HG03460 (cell line): ENCODE measurements at regions not wholly inside any gene's neighbourhood (a gene's known extent, or its start where the extent isn't known, plus 50 kb on each side); places are given as distances from the start of the nearest gene placed in this dataset.
A peak's percentile ranks its signal among the peaks of the same experiment; 100 is the strongest.
"Not testable (repeated sequence)": the region's sequence is repeated elsewhere in the genome, so short reads cannot be mapped to it uniquely, and the experiment has no call there.

ENCODE experiments used
- ATAC-seq: cut with Tn5 transposase; IDR thresholded peaks from one replicate; pipeline ENCODE4 v1.9.1; 2021; ENCODE audit not compliant: unreplicated experiment

DNA sequence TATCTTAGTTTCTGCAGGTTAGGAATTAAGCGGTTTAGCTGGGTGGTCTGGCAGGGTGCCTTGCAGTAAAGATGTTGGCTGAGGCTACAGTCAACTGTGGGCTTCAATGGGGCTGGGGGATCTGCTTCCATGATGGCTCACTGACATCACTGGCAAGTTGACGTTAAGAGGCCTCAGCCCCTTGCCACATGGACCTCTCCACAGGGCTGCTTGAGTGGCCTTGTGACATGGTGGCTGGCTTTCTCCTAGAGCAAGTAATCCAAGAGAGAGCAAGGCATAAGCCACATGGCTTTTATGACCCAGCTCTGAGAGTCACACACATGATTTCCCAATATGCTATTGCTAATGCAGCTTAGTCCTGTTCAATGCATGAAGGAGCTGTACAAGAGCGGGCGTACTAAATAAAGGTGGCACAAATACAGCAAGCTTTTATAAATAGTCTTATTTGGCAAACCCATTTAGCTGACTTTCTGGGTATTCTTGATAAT is 109.1 kb downstream of the SEPTIN7 start:
- ATAC-seq: no peak

DNA sequence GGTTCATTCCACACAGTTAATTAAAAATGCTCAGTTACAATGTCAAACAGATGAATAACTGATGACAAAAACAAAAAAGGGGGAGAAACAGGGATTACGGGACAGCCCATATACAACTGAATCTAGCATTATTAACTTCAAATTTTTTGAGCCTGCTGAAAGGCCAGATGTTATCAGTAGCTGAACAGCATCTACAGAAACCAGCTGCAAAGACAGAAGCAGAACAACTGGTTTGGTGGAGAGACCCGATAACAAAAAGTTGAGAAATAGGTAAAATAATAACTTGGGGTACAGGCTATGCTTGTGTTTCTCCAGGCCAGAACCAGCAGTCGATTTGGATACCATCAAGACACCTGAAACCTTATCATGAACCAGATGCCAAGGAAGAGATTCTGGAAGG is 109.8 kb downstream of the SEPTIN7 start:
- ATAC-seq: not testable (repeated sequence)

DNA sequence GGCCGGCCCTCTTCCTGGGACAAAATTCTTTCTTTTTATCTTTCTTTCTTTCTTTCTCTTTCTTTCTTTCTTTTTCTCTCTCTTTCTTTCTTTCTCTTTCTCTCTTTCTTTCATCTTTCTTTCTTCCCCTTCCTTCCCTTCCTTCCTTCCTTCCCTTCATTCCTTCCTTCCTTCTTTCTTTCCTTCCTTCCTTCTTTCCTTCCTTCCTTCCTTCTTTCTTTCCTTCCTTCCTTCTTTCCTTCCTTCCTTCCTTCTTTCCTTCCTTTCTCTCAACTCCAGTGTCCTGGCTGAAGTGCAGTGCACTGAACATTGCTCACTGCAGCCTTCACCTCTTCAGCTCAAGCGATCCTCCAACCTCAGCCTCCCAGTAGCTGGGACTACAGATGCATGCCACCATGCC is 112.5 kb downstream of the SEPTIN7 start:
- not testable (repeated sequence) for ATAC-seq

- ATAC-seq: not testable (repeated sequence)
These were observed 113.4 kb downstream of the SEPTIN7 start for GRCh38 chr7:35914214-35914613.

- not testable (repeated sequence) for ATAC-seq
These were observed 114.5 kb downstream of the SEPTIN7 start for GRCh38 chr7:35915247-35915955.

GRCh38 chr7:35918217-35918616 is 117.4 kb downstream of the SEPTIN7 start:
- ATAC-seq: not testable (repeated sequence)

DNA sequence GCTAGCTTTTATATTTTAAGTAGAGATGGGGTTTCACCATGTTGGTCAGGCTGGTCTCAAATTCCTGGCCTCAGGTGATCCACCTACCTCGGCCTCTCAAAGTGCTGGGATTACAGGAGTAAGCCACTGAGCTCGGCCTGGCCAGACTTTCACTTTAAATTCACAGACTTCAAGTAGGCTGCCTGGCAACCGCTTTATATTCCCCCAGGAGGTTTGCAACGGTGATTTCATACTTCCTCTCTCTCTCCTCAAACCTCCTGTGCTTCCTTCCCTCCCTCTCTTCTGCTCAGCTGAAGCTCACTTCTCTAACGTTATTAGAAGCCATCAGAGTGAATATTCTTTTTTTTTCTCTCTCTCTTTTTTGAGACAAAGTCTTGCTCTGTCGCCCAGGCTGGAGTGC is 118.8 kb downstream of the SEPTIN7 start:
- ATAC-seq: peak; percentile 66

DNA sequence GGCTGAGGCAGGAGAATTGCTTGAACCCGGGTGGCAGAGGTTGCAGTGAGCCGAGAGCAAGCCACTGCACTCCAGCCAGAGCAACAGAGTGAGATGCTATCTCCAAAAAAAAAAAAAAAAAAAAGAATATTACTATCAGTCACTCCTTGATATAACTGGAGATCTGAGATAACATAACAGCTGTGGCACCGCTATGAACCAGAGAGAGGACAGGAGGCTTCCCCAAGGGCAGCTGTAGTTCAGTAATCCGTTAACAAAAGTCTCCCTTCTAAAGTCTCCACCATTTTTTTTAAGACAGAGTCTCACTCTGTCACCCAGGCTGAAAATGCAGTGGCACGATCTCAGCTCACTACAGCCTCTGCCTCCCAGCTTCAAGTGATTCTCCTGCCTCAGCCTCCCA is 120.5 kb downstream of the SEPTIN7 start:
- ATAC-seq: not testable (repeated sequence)

- not testable (repeated sequence) for ATAC-seq
These were observed 123.8 kb downstream of the SEPTIN7 start for GRCh38 chr7:35924668-35925067.

DNA sequence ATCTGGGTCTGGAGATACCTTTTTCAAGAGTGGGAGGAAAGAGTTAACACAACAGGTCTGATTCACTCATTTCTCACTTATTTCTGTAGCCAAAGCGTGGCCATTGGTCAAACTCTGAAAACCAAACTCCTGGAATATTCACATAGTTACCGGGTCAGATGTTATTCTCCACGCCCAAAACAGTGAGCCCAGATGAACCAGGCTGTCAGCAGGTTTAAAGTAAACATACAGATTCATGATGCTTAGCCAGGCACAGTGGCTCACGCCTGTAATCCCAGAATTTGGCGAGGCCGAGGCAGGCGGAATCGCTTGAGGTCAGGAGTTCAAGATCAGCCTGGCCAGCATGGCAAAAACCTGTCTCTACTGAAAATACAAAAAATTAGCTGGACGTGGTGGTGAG is 126.1 kb downstream of the SEPTIN7 start:
- ATAC-seq: not testable (repeated sequence)

GRCh38 chr7:35931134-35931533 is 130.3 kb downstream of the SEPTIN7 start:
- not testable (repeated sequence) for ATAC-seq

DNA sequence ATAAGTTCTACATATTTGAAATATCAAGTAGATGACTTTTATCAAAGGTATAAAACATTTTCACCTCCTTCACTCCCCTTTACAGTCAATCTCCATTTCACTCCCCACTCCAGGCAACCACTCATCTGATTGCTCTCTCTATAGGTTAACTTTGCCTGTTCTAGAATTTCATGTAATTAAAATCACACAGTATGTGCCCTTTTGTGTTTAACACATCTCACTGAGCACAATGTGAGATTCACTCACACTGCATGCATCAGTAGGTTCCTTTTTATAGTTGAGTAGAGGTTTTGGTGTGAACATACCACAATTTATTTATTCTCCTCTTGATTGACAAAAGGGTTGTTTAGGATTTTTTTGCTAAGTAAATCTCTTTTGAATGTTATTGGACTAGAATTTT is 130.7 kb downstream of the SEPTIN7 start:
- not testable (repeated sequence) for ATAC-seq

DNA sequence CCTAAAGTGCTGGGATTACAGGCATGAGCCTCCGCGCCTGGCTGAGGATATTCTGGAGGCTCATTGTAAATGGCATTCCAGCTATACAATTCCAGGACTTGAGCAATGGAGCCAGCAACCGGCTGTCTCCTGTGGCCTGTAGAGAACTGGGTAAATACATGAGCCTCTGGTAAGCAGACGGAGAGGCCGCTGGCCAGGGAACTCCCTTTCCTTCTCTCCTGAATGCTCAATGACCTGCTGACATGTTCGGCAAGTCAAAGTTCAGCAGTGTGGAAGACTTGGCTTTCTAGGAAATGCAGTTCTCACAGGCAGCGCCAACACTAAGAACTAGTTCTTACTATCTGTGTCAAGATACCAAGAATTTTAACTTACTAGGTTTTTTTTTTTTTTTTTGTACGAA is 139.8 kb downstream of the SEPTIN7 start:
- ATAC-seq: not testable (repeated sequence)

GRCh38 chr7:35945621-35946020 is 144.8 kb downstream of the SEPTIN7 start:
- ATAC-seq: not testable (repeated sequence)

GRCh38 chr7:35955735-35956134 is 154.9 kb downstream of the SEPTIN7 start:
- ATAC-seq: not testable (repeated sequence)

DNA sequence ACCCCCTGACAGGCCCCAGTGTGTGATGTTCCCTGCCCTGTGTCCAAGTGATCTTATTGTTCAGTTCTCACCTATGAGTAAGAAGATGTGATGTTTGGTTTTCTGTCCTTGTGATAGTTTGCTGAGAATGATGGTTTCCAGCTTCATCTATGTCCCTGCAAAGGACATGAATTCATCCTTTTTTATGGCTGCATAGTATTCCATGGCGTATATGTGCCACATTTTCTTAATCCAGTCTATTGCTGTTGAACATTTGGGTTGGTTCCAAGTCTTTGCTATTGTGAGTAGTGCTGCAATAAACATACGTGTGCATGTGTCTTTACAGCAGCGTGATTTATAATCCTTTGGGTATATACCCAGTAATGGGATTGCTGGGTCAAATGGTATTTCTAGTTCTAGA is 156.1 kb downstream of the SEPTIN7 start:
- not testable (repeated sequence) for ATAC-seq

GRCh38 chr7:35961260-35961659 is 160.4 kb downstream of the SEPTIN7 start:
- ATAC-seq: not testable (repeated sequence)

DNA sequence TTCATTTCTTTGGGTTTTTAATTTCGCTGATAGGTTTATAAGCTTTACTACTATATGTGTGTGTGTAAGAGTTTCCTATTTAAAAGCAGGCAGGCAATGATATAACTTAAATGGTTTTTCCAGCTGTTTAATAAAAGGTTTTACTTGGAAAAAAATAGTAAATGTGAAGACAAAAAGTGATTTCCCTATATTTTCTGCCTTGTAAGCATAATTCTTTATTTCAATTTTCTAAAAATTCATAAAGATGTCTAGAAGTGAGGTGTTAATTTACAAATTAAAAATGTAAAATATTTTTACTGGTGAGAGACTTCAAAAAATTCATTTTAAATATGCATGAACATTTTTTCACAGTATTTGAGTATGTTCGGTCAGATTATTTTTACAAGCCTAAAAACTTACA is 161.8 kb downstream of the SEPTIN7 start:
- not testable (repeated sequence) for ATAC-seq

DNA sequence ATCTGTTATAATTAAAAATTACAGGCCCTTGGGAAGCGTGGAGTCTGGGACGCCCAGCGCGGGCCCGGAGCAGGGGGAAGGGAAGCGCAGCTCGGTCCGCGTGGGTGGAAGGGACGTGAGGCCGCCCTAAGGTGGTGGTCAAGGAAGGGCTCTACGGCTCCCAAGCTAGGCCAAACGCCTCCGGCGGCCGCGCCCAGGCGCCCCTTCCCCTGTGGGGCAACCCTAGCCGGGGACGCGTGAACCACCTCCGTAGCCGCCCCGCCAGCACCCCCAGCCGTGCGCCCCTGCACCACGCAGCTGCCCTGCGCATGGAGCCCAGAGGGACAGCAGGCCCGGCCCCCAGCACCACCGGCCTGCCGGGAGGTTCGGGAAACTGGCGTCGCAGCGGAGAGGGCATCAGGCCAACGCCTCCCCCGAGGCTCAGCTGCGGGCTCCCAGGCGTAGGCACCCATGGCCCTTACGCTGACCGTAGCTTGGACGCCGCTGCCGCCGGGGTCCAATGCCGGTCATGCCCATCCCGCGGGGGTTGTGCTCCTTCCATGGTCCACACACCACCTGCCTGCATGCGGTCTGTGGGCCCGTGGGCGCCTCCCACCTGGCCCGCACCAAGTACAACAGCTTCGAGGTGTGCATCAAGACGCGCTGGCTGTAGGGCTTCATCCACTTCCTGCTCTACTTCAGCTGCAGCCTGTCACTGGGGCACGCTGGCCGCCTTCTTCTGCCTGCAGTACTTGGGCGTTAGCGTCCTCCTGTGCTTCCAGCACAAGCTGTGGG is 166.7 kb downstream of the SEPTIN7 start:
- no peak for ATAC-seq

GRCh38 chr7:35968140-35968940 is 167.5 kb downstream of the SEPTIN7 start:
- no peak for ATAC-seq

- ATAC-seq: no peak
These were observed 168.2 kb downstream of the SEPTIN7 start for GRCh38 chr7:35969066-35969465.
